GM12873 (cell line): ENCODE measurements at regions not wholly inside any gene's neighbourhood (a gene's known extent, or its start where the extent isn't known, plus 50 kb on each side); places are given as distances from the start of the nearest gene placed in this dataset.

ENCODE experiments used
- CTCF ChIP-seq: IDR thresholded peaks from 2 replicates; pipeline ENCODE4 v1.5.1; 2012; ENCODE audit warnings: low read depth, mild to moderate bottlenecking, moderate library complexity, low read length, control low read depth; ENCODE audit not compliant: insufficient read depth; ENCODE audit errors: missing control alignments

DNA sequence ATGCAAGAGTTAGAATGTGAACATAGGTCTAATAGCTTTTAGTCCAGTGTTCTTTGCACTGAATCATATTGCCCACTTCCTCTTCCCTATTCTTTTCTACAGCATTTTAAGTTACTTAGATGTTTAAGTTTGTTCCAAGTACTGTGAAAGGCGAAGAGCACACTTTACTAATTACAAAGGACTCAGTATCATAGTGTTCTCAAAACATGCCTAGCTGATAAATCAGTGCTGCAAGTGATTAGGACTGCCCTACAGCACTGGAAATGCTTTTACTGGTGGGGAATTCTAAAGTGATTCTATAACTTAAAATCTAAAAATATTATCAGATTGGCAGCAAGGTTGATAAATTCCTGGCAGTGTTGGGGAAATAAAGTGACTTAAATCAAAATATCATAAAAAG, 177.9 kb upstream of the KCNN2 start:
- TF ChIP-seq CTCF, result no peak

GRCh38 chr5:114185274-114185673, 176.6 kb upstream of the KCNN2 start:
- TF ChIP-seq CTCF, result no peak

DNA sequence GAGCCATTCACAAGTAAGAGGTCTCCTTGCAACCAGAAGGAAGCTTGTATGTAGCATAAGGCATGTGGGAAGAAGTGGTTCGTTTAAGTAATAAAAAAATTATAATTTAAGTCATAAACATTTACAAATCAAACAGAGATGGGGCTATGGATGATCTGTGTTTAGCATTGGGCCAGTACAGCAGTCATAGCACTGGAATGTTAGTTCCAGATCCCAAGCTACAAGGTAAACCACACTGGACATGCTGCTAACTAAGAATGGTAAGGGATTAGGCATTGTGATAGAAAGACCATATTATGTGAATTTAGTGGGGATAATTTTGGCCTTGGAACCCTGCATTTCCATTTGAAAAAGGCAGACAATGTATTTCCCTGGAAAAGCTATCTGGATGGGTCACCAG, 170.4 kb upstream of the KCNN2 start:
- TF ChIP-seq CTCF, result no peak

DNA sequence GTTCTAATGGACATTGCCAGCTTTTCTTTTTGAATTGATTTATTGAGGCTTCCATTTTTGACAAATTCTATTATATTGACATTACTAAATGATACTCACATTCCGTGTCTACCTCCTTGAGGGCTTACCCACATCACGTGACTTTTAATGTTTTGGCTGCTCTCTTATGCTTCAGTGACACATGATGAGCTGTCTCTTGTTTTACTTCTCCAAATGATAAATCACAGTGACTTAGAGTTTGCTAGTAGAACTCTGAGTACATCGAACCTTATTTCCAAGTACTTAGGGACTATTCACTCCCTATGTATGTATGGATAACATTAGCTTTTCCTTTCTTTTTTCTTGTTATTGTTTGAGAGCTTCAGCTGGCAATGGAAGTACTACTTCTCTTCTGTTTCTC, 169.8 kb upstream of the KCNN2 start:
- TF ChIP-seq CTCF, result no peak

DNA sequence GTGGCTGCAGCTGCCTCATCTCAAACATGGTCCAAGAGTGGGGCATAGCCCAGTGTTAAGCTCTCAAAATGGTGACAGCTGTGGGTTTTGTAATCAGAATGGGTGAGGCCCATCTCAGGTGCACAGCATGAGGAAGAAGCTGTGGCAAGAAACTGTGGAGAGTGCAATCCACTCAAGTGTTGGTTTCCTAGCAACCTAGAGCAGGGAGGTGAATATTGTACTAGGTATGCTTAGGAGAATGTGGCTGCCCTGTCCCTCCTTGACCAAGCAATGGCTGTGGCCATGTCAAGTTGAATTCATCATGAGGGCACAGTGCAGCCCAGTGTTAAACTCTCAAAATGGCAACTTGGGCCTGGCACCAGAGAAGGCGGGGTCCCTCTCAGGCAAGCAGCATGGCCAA, 160.5 kb upstream of the KCNN2 start:
- no peak for TF ChIP-seq CTCF

DNA sequence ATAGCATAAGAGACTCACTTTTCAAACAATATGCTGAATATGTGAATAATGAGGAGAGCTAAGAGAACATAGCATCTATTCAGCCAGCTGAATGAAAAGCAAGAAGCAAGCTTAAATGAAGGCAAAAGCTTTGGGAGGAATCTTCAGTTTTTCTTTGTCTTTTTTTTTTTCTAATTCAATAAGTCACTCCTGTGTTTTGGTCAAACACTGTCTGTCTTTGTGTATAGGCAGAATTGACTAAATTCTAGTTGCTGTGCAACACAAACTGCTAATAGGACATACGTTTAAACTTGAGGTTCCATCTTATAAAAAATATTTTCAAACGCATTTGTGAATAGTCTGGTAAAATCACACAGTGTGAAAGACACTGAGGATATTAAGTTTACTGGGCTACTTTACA, 156.9 kb upstream of the KCNN2 start:
- TF ChIP-seq CTCF, result no peak

DNA sequence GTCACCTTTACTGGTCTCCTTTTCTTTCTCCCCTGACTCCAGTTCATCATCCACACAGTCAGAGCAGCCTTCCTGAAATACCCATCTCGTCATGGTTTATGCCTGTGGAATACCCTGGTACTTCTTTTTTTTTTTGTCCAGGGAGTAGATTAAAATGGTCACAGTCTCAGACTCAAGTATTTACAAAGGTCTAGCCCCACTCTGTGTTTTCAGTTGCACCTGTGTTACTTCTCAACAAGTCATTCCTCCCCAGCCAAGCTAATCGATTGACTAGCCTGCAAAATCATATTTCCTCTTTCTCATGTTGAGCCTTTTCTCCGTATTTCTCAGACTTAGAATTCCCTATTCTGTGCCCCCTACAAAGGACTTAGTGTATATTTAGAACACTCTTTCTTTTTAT, 155.2 kb upstream of the KCNN2 start:
- no peak for TF ChIP-seq CTCF

DNA sequence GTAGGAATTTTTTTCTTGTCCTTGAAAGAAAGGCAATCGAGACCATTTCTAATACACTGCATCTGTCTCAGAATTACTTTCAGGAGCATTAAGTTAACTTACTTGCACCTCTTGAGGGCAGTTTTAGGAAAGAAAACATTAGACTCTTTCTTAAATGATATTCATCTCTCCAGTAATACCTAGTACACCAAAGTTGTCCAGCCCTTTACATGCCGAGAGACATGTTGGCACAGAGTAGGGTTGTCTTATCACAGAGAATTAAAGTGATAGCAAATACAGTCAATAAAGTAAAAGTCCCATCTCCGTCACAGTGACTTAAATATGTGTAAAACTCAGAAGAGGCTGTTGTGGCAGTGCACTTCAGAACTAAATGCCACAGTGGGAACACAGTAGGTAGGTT, 154.3 kb upstream of the KCNN2 start:
- TF ChIP-seq CTCF, result no peak
